Smooth muscle cell (in vitro differentiated cells): ENCODE measurements at regions not wholly inside any gene's neighbourhood (a gene's known extent, or its start where the extent isn't known, plus 50 kb on each side); places are given as distances from the start of the nearest gene placed in this dataset.

Source experiments
- DNase-seq: peaks from one replicate; lab custom pipeline; 2025; ENCODE audit not compliant: unreplicated experiment; lab: John Stamatoyannopoulos, UW
- H2AFZ ChIP-seq: fragments of 200-600 bp; sonication (generic); 2 replicates; pipeline ENCODE4 v1.6.0; 2016; ENCODE audit warnings: antibody characterized with exemption, low read depth, mild to moderate bottlenecking
- H3F3A ChIP-seq: fragments of 200-600 bp; sonication (generic); 2 replicates; pipeline ENCODE4 v1.6.0; 2017; ENCODE audit warnings: antibody characterized with exemption, low read depth
- H3K27ac ChIP-seq: fragments of 200-600 bp; sonication (generic); 2 replicates; pipeline ENCODE4 v1.5.1; 2016; ENCODE audit warnings: low read depth, mild to moderate bottlenecking
- H3K27me3 ChIP-seq: fragments of 200-600 bp; sonication (generic); 2 replicates; pipeline ENCODE4 v1.6.1; 2016; ENCODE audit warnings: low read depth, mild to moderate bottlenecking
- H3K36me3 ChIP-seq: fragments of 200-600 bp; sonication (generic); 2 replicates; pipeline ENCODE4 v1.5.1; 2016; ENCODE audit warnings: low read depth
- H3K4me1 ChIP-seq: fragments of 200-600 bp; sonication (generic); 2 replicates; pipeline ENCODE4 v1.5.1; 2016; ENCODE audit warnings: low read depth
- H3K4me2 ChIP-seq: fragments of 200-600 bp; sonication (generic); 2 replicates; pipeline ENCODE4 v1.6.0; 2016; ENCODE audit warnings: mild to moderate bottlenecking
- H3K4me3 ChIP-seq: fragments of 200-600 bp; sonication (generic); 2 replicates; pipeline ENCODE4 v1.5.1; 2016; ENCODE audit warnings: mild to moderate bottlenecking
- H3K79me2 ChIP-seq: fragments of 200-600 bp; sonication (generic); 2 replicates; pipeline ENCODE4 v1.6.0; 2016; ENCODE audit warnings: low read depth, mild to moderate bottlenecking
- H3K9ac ChIP-seq: fragments of 200-600 bp; sonication (generic); 2 replicates; pipeline ENCODE4 v1.6.0; 2016; ENCODE audit warnings: low read depth
- H3K9me3 ChIP-seq: fragments of 200-600 bp; sonication (generic); replicated peaks from 2 replicates; pipeline ENCODE4 v1.5.1; 2016; ENCODE audit warnings: low read depth
- H4K20me1 ChIP-seq: fragments of 200-600 bp; sonication (generic); 2 replicates; pipeline ENCODE4 v1.6.0; 2016; ENCODE audit warnings: low read depth
- CTCF ChIP-seq: fragments of 200-600 bp; sonication (generic); IDR thresholded peaks from 2 replicates; pipeline ENCODE4 v1.5.1; 2017; ENCODE audit warnings: borderline replicate concordance, mild to moderate bottlenecking, antibody characterized with exemption; ENCODE audit not compliant: insufficient read depth, poor library complexity, severe bottlenecking
- WGBS: methylation state at CpG from one replicate; pipeline ENCODE4 v1.1.7; 2016; ENCODE audit warnings: low lambda C conversion rate; 5-methylcytosine and 5-hydroxymethylcytosine counted together

GRCh38 chr14:53581504-53581903 is 375.1 kb downstream of the BMP4 start:
- Histone ChIP-seq H3K36me3 (no peaks in the 10 kb centered on the region), H3F3A (no peaks in the 10 kb centered on the region), H3K9me3 (no peaks in the 10 kb centered on the region), H3K9ac (no peak overlapping the region), H3K4me2 (no peak overlapping the region), H3K27me3 (no peaks in the 10 kb centered on the region), H3K4me3 (no peak overlapping the region), H3K4me1 (no peaks in the 10 kb centered on the region), H3K27ac (no peak overlapping the region), H3K79me2 (no peaks in the 10 kb centered on the region), H2AFZ (no peak overlapping the region), H4K20me1 (no peaks in the 10 kb centered on the region)
- no peak for DNase-seq
- WGBS: 38% methylated on average over 1 of the region's 1 CpG
- TF ChIP-seq CTCF: no peak

GRCh38 chr14:53571641-53572328 is 384.8 kb downstream of the BMP4 start:
- Histone ChIP-seq H4K20me1 (no peaks in the 10 kb centered on the region), H3K9ac (no peak overlapping the region), H3K27me3 (no peaks in the 10 kb centered on the region), H3K36me3 (no peaks in the 10 kb centered on the region), H3K79me2 (no peaks in the 10 kb centered on the region), H3K27ac (no peak overlapping the region), H3K4me1 (no peaks in the 10 kb centered on the region), H3K4me3 (no peak overlapping the region), H3F3A (no peaks in the 10 kb centered on the region), H2AFZ (no peak overlapping the region), H3K4me2 (no peak overlapping the region), H3K9me3 (no peaks in the 10 kb centered on the region)
- DNase-seq: no peak
- TF ChIP-seq CTCF: no peak
- WGBS: 66% methylated on average over 5 of the region's 5 CpGs

- no peaks in the 10 kb centered on the region for H3K79me2 ChIP-seq
- H2AFZ ChIP-seq: no peak overlapping the region
- H3K36me3 ChIP-seq: no peaks in the 10 kb centered on the region
- H3F3A ChIP-seq: no peaks in the 10 kb centered on the region
- H3K9ac ChIP-seq: no peak overlapping the region
- TF ChIP-seq CTCF: no peak
- H3K4me1 ChIP-seq: no peaks in the 10 kb centered on the region
- H3K4me2 ChIP-seq: no peak overlapping the region
- H3K27me3 ChIP-seq: no peaks in the 10 kb centered on the region
- 88% methylated on average over 9 of the region's 9 CpGs for WGBS
- no peaks in the 10 kb centered on the region for H4K20me1 ChIP-seq
- no peak overlapping the region for H3K4me3 ChIP-seq
- H3K27ac ChIP-seq: no peak overlapping the region
- DNase-seq: no peak
- H3K9me3 ChIP-seq: no peaks in the 10 kb centered on the region
These were observed 385.9 kb downstream of the BMP4 start for GRCh38 chr14:53570411-53571387.
